SJCRH30 (cell line): ENCODE measurements at regions not wholly inside any gene's neighbourhood (a gene's known extent, or its start where the extent isn't known, plus 50 kb on each side); places are given as distances from the start of the nearest gene placed in this dataset.
"Not testable (repeated sequence)": the region's sequence is repeated elsewhere in the genome, so short reads cannot be mapped to it uniquely, and the experiment has no call there.

ENCODE experiments used
- DNase-seq, 2 experiments: peaks; one replicate each; pipeline ENCODE4 v3.0.0-alpha.2; 2015 to 2020
- H3K27ac ChIP-seq: fragments of 250-450 bp; sonication (Bioruptor Pico); 2 replicates; pipeline ENCODE4 v1.5.1; 2020; ENCODE audit warnings: mild to moderate bottlenecking, moderate library complexity
- H3K27me3 ChIP-seq: fragments of 250-450 bp; sonication (Bioruptor Pico); 2 replicates; pipeline ENCODE4 v1.5.1; 2020; ENCODE audit warnings: mild to moderate bottlenecking, moderate library complexity
- H3K36me3 ChIP-seq: fragments of 250-450 bp; sonication (Bioruptor Pico); 2 replicates; pipeline ENCODE4 v1.5.1; 2020; ENCODE audit warnings: mild to moderate bottlenecking, moderate library complexity
- H3K4me1 ChIP-seq: fragments of 250-450 bp; sonication (Bioruptor Pico); 2 replicates; pipeline ENCODE4 v1.5.1; 2020; ENCODE audit warnings: mild to moderate bottlenecking, moderate library complexity
- H3K4me3 ChIP-seq: fragments of 250-450 bp; sonication (Bioruptor Pico); 2 replicates; pipeline ENCODE4 v1.5.1; 2020; ENCODE audit warnings: mild to moderate bottlenecking, moderate library complexity
- H3K9me3 ChIP-seq: fragments of 250-450 bp; sonication (Bioruptor Pico); replicated peaks from 2 replicates; pipeline ENCODE4 v1.5.1; 2020; ENCODE audit warnings: mild to moderate bottlenecking, moderate library complexity

DNA sequence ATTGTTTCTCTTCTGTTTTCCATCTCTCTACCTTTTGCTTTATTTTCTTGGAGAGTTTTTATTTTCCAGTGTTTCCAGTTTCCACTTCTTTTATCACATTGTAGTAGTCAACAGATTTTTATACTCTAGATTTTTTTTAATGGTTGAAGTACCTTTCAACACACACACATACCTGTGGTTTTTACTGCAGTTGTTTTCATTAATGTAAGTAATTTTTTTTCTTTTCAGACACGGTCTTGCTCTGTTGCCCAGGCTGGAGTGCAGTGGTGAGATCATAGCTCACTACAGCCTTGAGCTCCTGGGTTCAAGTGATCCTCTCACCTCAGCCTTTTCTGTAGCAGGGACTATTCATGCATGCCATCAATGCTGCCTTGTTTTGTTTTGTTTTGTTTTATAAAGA lies 472.5 kb upstream of the SGO1 start:
- Histone ChIP-seq H3K4me1 (no peaks in the 10 kb centered on the region), H3K27ac (no peak overlapping the region), H3K4me3 (no peak overlapping the region), H3K36me3 (no peaks in the 10 kb centered on the region), H3K27me3 (no peaks in the 10 kb centered on the region), H3K9me3 (no peaks in the 10 kb centered on the region)
- no peak for DNase-seq

DNA sequence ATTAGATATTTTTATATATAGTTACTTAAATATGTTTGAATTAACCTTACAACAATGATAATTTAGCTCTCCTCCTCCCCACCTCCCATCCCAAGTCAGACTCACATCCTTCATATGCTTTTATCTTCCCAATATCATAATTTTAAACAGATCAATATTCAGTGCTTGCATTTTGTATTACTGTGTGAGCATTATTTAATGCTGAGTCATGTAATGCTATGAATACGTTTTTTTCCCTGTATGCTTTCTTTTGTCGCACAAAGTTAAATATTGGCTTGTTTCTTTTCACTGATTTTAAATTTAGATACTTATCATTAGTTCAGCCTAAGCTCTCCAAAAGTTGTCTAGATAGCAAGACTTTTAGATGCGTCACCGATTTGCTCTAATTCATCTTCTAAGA lies 471.6 kb upstream of the SGO1 start:
- DNase-seq: no peak
- no peaks in the 10 kb centered on the region for H3K9me3 ChIP-seq
- no peak overlapping the region for H3K4me3 ChIP-seq
- H3K27ac ChIP-seq: no peak overlapping the region
- H3K27me3 ChIP-seq: no peaks in the 10 kb centered on the region
- H3K4me1 ChIP-seq: no peaks in the 10 kb centered on the region
- H3K36me3 ChIP-seq: no peaks in the 10 kb centered on the region

DNA sequence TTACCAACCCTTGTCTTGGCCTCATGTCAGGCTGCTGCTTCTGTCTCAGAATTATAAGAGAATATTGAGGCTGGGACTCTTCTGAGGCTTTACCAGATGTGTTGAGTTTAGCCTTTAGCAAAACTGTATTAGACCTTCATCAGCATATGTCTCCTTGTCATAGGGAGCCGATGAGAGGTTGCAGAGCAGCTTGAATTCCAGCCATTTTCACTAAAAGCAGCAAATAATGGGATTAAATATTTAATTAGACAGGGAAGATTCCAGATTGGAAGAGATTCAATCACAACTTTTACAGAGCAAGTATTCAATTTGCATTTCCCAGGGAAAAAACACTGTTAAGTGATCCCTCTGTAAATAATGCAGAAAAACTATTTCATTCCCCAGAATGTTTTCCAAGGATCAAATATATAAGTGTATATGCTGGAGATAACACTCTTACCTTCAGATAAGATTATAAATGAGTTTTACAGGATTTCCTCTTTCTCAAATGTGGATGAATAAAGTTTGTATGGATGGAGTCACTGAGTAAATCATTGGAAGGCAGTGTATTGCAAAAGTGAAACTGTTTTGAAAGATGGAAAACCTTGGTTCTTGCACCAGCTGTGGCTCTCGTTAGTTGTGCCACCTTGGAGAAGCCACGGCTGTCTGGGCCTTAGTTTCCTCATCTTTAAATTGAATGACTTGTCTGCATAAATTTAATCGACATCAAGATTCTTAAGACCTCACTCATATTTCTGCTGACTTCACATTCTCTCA lies 466.4 kb upstream of the SGO1 start:
- no peaks in the 10 kb centered on the region for H3K4me1 ChIP-seq
- no peaks in the 10 kb centered on the region for H3K36me3 ChIP-seq
- no peaks in the 10 kb centered on the region for H3K27me3 ChIP-seq
- no peak for DNase-seq
- no peak overlapping the region for H3K27ac ChIP-seq
- H3K9me3 ChIP-seq: no peaks in the 10 kb centered on the region
- no peak overlapping the region for H3K4me3 ChIP-seq

DNA sequence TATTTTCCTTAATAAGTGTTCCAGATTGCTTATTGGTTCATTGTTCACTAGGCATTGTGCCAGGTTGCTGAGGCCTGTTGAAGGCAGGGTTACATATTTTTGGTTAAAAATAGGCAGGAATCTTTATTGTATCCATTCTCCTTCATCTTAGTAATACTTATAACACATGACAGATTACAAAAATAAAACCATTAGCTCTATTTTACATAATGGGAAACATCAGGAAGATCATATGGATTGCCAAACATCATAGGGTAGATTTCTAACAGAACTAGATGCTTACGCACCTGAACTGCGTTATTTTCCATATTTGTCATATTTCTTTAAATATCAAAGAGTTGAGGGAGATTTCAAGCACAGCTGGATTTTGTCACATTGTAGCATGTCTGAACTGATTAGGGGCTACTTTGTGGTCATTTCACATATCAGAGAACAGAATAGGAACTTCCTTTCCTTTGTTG lies 462.9 kb upstream of the SGO1 start:
- H3K4me1 ChIP-seq: no peaks in the 10 kb centered on the region
- no peaks in the 10 kb centered on the region for H3K36me3 ChIP-seq
- no peak overlapping the region for H3K4me3 ChIP-seq
- no peaks in the 10 kb centered on the region for H3K9me3 ChIP-seq
- DNase-seq: no peak
- no peaks in the 10 kb centered on the region for H3K27me3 ChIP-seq
- H3K27ac ChIP-seq: no peak overlapping the region

DNA sequence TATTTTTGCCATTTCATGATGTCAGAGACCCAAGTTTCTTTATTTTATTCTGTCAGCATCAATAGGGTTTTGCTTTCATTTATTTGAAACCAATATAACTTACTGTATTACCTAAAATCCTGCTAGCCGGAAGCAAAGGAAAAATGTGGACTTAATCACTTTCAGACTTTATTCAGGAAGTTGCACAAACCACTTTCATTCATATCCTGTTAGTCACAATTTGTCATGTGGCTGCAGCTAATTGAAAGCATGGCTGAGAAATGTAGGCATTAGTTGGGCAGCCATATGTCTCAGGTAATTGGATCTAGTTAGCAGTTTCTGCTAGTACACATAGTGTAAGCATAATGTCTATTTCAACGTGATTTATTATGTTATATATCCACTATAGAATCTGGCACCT lies 462.3 kb upstream of the SGO1 start:
- H3K27ac ChIP-seq: no peak overlapping the region
- no peaks in the 10 kb centered on the region for H3K9me3 ChIP-seq
- H3K4me1 ChIP-seq: no peaks in the 10 kb centered on the region
- no peak for DNase-seq
- no peak overlapping the region for H3K4me3 ChIP-seq
- no peaks in the 10 kb centered on the region for H3K36me3 ChIP-seq
- no peaks in the 10 kb centered on the region for H3K27me3 ChIP-seq

DNA sequence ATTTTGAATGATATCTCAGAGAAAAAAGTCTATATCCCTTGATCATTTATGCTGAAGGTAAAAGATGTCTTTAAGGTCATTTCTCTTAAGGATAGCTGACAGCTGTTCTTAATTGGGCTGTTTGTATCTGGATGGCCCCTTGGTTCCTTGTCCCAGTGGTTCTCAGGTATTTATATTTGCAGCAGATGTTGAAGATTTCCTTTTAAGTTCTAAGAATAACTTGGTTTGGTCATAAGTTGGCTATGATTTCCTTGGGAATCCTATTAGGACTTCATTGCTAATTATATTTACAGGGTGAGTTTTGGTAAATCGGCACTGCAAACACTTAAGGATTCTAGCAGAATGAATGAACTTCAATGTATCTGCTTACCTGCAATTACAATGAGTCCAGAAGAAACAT lies 460.4 kb upstream of the SGO1 start:
- Histone ChIP-seq H3K36me3 (no peaks in the 10 kb centered on the region), H3K27ac (no peak overlapping the region), H3K4me3 (no peak overlapping the region), H3K27me3 (no peaks in the 10 kb centered on the region), H3K9me3 (no peaks in the 10 kb centered on the region), H3K4me1 (no peaks in the 10 kb centered on the region)
- no peak for DNase-seq

DNA sequence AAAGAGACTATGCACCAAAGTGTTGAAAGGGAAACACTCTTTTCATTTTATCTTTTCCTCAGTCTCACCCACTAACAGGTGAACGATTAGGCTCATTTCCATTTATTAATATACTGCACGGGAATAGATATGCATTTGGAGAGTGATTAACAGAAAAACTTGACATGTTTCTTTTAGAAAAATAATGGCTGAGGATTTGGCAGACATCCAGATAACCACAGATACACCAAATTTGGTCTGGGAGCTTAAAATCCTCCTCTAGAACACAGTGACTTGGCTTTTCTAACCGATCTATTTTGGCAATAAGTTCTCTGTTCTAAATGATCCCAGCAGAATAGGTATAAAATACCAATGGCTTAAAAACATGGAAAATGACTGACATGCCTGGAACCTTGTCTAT lies 459.3 kb upstream of the SGO1 start:
- H3K27ac ChIP-seq: no peak overlapping the region
- no peaks in the 10 kb centered on the region for H3K9me3 ChIP-seq
- H3K27me3 ChIP-seq: no peaks in the 10 kb centered on the region
- H3K4me3 ChIP-seq: no peak overlapping the region
- H3K36me3 ChIP-seq: no peaks in the 10 kb centered on the region
- DNase-seq: no peak
- no peaks in the 10 kb centered on the region for H3K4me1 ChIP-seq

DNA sequence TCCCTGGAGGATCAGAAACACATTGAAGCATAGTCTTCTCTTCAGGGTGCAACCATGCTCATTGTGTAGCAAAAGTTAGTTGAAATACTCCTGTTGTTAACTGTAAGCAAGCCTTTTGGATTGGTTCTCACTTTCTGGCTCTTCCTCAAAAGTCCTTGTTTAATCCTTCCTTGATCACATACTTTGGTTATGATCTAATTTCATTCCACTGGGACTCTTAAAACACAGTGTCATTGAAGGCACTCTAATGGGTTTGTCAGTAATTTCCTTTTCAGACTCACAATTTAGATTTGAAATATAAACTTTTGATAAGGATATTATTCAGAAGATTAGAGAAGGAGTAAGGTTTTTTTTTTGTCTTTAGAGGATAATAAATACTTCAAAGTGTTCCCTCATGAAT lies 451.7 kb upstream of the SGO1 start:
- Histone ChIP-seq H3K4me3 (no peak overlapping the region), H3K4me1 (no peaks in the 10 kb centered on the region), H3K36me3 (no peaks in the 10 kb centered on the region), H3K27me3 (no peaks in the 10 kb centered on the region), H3K27ac (no peak overlapping the region), H3K9me3 (no peaks in the 10 kb centered on the region)
- no peak for DNase-seq

DNA sequence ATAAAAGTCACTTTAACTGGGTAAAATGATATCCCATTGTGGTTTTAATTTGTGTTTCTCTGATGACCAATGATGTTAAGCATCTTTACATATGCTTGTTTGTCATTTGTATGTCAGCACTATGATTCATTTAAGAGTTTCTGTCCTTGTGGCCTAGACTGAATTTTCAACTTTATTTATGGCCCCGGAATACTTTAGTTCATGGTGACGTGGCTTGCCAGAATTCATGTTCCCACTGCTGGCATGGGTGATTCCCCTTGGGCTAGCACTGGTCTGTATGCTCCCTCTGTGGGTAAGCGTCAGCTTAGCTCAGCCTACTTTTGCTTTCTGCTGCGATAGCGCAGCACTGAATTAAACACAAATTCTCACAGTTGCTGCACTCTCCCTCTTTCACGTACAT lies 436.3 kb upstream of the SGO1 start:
- Histone ChIP-seq H3K4me1 (no peaks in the 10 kb centered on the region), H3K9me3 (no peaks in the 10 kb centered on the region), H3K4me3 (no peak overlapping the region), H3K27me3 (no peaks in the 10 kb centered on the region), H3K27ac (no peak overlapping the region), H3K36me3 (no peaks in the 10 kb centered on the region)
- no peak for DNase-seq

DNA sequence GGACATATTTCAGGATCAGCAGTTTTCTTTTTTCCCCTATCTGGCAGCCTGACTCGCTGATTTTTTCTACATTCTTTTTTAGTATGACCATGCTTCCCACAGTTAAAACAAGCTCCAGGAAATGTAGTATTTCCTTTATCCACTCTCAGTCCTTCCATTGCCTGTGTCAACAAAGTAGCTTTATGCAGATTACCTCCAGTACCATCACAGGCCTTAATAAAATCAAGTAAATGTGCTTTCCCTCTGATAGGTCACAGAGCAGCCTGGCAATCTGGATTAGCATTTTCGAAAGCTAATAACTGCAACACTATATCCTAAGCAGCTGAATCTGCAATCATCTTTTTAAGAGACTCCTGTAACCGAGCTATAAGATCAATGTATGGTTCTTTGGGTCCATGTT lies 432.6 kb upstream of the SGO1 start:
- not testable (repeated sequence) for H3K27ac ChIP-seq, H3K4me3 ChIP-seq, DNase-seq

DNA sequence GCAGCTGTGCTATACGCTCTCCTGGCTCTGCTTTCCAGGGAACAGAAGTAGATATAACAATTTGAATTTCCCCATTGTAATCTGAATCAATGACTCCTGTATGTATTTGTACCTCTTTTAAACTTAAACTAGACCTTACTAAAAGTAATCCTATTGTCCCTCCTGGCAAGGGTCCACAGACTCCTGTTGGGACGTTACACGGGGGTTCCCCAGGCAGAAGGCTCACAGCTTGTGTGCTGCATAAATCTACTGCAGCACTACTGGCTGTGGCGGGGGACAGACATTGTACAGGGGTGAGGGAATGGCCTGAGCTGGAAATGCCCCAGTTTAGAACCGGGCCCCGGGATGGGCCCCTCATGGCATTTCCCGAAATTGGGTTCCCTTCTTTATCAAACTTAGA lies 432.2 kb upstream of the SGO1 start:
- H3K9me3 ChIP-seq, H3K27me3 ChIP-seq, H3K27ac ChIP-seq, H3K36me3 ChIP-seq, H3K4me3 ChIP-seq, H3K4me1 ChIP-seq, DNase-seq: not testable (repeated sequence)

More for the DNA sequence above, 432.6 kb upstream of the SGO1 start:
- not testable (repeated sequence) for H3K27me3 ChIP-seq, H3K36me3 ChIP-seq, H3K4me1 ChIP-seq, H3K9me3 ChIP-seq

DNA sequence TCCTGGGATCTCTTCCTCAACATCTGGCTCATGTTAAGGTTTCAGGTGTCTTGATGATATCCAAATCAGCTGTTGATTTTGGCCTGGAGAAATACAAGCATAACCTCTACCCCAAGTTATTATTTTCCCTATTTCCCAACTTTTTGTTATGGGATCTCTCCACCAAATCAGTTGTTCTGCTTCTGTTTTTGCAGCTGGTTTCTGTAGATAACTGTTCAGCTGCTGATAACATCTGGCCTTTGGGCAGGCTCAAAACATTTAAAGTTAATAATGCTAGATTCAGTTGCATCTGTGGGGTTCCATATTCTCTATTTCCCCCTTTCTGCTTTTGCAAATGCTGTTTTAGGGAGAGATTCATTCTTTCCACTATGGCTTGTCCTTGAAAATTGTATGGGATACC lies 430.0 kb upstream of the SGO1 start:
- not testable (repeated sequence) for H3K4me1 ChIP-seq, H3K27me3 ChIP-seq, H3K36me3 ChIP-seq, DNase-seq, H3K9me3 ChIP-seq, H3K4me3 ChIP-seq, H3K27ac ChIP-seq

DNA sequence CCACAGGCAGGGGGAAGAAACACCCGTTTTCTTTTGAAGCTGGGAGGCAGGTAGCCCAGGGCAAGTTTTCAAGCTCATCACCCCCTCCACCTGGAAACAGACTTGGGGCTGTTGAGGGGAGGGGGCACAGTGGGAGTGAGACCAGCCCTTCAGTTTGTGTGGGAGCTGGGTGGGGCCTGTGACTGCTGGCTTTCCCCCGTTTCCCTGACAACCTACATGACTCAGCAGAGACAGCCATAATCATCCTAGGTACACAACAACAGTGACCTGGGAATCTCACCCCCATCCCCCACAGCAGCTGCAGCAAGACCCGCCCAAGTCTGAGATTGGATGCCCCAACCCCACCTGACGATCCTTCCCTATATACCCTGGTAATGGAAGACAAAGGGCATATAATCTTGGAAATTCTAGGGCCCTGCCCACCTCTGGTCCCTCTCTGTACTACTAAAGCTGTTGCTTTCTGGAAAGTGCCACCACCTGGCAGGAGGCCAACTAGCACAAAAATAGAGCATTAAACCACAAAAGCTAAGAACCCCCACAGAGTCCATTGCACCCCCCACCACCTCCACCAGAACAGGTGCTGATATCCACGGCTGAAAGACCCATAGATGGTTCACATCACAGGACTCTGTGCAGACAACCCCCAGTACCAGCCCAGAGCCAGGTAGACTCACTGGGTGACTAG lies 422.2 kb upstream of the SGO1 start:
- DNase-seq: peak; percentile 2 to 6
- H3K36me3 ChIP-seq: no peaks in the 10 kb centered on the region
- no peaks in the 10 kb centered on the region for H3K9me3 ChIP-seq
- H3K4me3 ChIP-seq: no peak overlapping the region
- H3K27me3 ChIP-seq: no peaks in the 10 kb centered on the region
- no peak overlapping the region for H3K27ac ChIP-seq
- no peaks in the 10 kb centered on the region for H3K4me1 ChIP-seq

DNA sequence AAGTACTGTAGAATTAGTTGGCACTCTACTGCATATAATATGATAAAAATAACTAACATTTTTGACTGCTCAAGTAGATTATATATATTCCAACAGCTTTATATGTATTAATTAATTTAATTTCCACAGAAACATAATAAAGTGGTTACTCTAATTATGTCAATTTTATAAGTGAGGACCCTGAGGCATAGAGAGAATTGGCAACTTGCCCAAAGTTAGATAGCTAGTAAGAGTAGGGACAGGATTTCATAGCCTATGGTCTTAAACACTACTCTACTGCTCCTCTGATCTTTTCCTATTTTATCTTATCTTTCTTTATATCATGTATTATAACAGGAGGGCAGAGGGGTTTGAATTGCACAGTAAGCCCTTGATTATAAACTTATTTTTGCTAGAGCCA lies 418.7 kb upstream of the SGO1 start:
- no peak overlapping the region for H3K27ac ChIP-seq
- no peaks in the 10 kb centered on the region for H3K36me3 ChIP-seq
- no peaks in the 10 kb centered on the region for H3K27me3 ChIP-seq
- no peaks in the 10 kb centered on the region for H3K4me1 ChIP-seq
- DNase-seq: no peak
- H3K9me3 ChIP-seq: no peaks in the 10 kb centered on the region
- H3K4me3 ChIP-seq: no peak overlapping the region

DNA sequence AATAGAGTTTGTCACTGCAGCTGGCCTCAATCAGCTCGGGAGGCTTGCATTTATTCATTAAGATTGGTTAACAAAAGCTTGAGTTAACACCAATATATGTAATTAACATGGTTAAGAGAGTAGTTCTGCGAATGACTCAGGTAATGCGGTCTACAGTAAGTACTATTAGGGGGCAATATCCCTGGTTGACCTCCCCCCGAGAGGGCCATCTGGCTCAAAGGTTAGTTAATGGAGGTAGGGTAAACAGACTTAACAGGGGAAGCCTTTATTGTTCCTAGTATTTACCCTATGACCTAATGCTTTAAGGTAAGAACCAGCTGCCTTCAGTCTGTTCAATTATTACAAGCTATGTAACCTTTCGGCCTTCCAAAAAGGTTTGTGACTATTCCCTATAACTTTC lies 403.3 kb upstream of the SGO1 start:
- H3K4me3 ChIP-seq: no peak overlapping the region
- no peaks in the 10 kb centered on the region for H3K36me3 ChIP-seq
- H3K27ac ChIP-seq: no peak overlapping the region
- no peaks in the 10 kb centered on the region for H3K27me3 ChIP-seq
- H3K4me1 ChIP-seq: no peaks in the 10 kb centered on the region
- no peaks in the 10 kb centered on the region for H3K9me3 ChIP-seq
- no peak for DNase-seq

DNA sequence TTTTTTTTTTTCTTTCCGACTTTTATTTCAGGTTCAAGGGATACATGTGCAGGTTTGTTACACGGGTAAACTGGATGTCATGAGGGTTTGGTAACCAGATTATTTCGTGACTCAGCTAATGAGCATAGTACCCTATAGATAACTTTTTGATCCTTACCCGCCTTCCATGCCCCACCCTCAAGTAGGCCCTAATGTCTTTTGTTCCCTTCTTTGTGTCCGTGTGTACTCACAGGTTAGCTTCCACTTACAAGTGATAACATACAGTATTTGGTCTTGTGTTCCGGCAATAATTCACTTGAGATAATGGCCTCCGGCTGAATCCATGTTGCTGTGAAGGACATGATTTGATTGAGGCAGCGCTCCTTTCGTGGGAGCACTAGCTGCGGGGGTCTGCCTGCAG lies 402.8 kb upstream of the SGO1 start:
- DNase-seq: no peak
- Histone ChIP-seq H3K9me3 (no peaks in the 10 kb centered on the region), H3K27ac (no peak overlapping the region), H3K4me3 (no peak overlapping the region), H3K36me3 (no peaks in the 10 kb centered on the region), H3K4me1 (no peaks in the 10 kb centered on the region), H3K27me3 (no peaks in the 10 kb centered on the region)
